Uterus (tissue), 2 donors: ENCODE measurements at regions not wholly inside any gene's neighbourhood (a gene's known extent, or its start where the extent isn't known, plus 50 kb on each side); places are given as distances from the start of the nearest gene placed in this dataset.

Source experiments
- CTCF ChIP-seq, 4 experiments: fragments of 200-600 bp in 2 of 4; fragments of 450-650 bp in 2 of 4; sonication (generic) in 2 of 4; IDR thresholded peaks; one replicate each; pipeline ENCODE4 v1.5.1; 2016 to 2019; ENCODE audit warnings: antibody characterized with exemption in 4 of 4, mild to moderate bottlenecking in 2 of 4, moderate library complexity in 1 of 4
- POLR2A ChIP-seq, 2 donors: fragments of 450-650 bp; IDR thresholded peaks; one replicate each; pipeline ENCODE4 v1.6.1; 2016; ENCODE audit warnings: antibody characterized with exemption in 2 of 2, mild to moderate bottlenecking in 1 of 2, moderate library complexity in 1 of 2

GRCh38 chr14:40213701-40214100, 781.5 kb upstream of the FBXO33 start:
- TF ChIP-seq CTCF (IDR thresholded peaks at IDR 0.05) (no peak), POLR2A (IDR thresholded peaks at IDR 0.05) (no peak)
